HG02588 (cell line): ENCODE measurements at regions not wholly inside any gene's neighbourhood (a gene's known extent, or its start where the extent isn't known, plus 50 kb on each side); places are given as distances from the start of the nearest gene placed in this dataset.
"Not testable (repeated sequence)": the region's sequence is repeated elsewhere in the genome, so short reads cannot be mapped to it uniquely, and the experiment has no call there.

ENCODE experiments used
- ATAC-seq: cut with Tn5 transposase; IDR thresholded peaks from one replicate; pipeline ENCODE4 v1.9.1; 2021; ENCODE audit warnings: mild to moderate bottlenecking, moderate library complexity; ENCODE audit not compliant: unreplicated experiment

DNA sequence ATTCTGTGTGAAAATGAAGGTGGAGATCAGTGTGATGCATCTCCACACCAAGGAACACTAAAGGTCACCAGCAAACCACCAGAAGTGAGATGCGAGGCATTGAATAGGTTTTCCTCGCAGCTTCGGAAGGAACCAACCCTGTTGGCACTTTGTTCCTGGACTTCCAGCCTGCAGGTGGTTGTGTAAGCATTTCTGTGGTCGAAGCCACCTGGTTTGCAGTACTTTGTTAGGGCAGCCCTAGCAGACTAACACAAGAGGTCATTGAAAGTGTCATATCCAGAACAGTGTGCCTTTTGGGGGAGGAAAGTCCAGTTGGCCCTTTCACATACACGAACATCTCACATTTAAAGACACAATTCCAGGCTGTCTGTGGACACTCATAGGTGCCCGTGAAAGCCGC lies 237.2 kb upstream of the PLGLB1 start:
- ATAC-seq: not testable (repeated sequence)

- ATAC-seq: not testable (repeated sequence)
These were observed 240.6 kb upstream of the PLGLB1 start for GRCh38 chr2:87262184-87262702.

GRCh38 chr2:87263868-87264518 lies 242.3 kb upstream of the PLGLB1 start:
- ATAC-seq: not testable (repeated sequence)

DNA sequence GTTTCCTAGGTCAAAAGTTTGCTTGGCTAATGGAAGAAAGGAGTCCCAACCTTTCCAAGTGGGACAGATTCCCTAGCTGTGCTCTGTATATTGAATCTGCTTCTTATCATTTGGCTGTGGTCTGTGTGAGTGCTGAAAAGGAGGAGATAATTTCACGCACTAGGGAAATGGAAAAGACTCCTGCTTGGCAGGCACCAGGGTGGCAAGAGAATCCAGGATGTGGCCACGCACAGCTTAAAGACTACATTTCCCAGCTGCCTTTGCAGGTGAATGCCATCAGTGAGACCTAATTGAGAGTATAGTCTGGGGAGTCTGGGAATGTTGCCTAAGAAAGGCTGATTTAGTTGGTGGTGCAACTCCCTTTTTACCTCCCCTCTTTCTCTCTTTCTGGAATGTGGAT lies 253.5 kb upstream of the PLGLB1 start:
- not testable (repeated sequence) for ATAC-seq

DNA sequence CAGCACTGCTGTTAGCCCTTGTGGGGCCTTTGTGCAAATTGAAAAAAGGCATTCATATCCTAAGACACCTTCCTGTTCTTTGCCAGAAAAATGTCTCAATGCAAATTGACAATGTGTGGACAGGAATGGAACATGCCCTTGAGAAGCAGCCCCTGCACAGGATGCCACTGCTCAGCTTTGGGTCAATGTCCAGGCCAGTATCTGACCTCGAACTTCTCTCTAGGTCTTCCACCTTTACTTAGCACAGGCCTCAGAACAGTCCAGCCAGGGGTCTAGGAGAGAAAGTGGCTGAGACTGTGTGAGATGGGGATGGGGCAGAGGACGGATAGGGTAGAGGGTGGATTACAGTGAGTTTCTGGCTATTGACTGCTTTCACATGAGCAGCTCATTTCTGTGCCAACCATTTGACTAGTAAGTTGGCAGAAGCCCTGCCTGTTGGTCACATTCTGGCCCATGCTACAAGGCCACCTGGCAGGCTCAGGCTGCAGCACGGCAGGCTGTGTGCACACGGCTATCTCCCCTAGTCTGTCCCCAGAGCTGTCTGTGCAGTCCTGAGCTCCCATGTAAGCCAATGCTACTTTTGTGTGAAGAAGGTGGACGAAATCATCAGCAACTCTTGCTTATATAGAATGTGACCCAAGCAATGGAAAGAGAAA lies 254.5 kb upstream of the PLGLB1 start:
- not testable (repeated sequence) for ATAC-seq

DNA sequence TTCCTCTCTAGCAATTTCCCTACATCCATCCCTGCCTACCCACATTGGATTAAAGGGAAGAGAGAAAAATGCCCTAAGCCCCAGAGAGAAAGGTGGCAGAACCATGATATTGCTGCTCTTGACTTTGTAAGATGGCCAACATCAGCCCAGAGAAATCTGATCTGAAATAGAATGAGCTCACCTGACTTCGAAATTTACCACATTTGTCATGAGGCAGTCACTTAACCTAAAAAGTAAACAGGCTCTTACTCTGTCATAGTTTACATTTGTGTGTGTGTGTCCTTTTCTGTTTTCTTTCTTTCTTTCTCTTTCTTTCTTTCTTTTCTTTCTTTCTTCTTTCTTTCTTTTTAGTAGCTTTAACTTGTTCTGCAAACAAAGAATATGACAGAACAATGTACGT lies 255.0 kb upstream of the PLGLB1 start:
- not testable (repeated sequence) for ATAC-seq

DNA sequence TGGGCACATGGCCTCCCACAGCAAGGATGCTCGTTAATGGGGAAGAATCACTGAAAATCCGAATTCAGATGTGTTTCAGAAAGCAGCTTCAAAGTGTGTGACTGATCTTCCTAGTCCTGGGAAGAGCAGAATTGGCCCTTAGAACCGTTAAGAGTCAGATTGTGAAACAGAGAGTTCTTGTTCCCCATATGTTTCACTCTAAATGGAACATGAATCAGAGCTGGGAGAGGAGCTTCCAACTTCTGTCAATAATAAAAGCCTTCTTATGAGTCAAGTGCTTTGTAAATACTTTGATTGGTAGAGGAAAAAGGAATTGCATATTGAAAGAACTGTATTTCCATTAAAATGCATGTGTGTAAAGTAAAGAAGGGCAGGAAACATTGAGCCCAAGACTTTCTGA lies 256.1 kb upstream of the PLGLB1 start:
- ATAC-seq: not testable (repeated sequence)

GRCh38 chr2:87280596-87281355 lies 259.1 kb upstream of the PLGLB1 start:
- not testable (repeated sequence) for ATAC-seq

- ATAC-seq: not testable (repeated sequence)
These were observed 262.3 kb upstream of the PLGLB1 start for GRCh38 chr2:87283735-87284470.

DNA sequence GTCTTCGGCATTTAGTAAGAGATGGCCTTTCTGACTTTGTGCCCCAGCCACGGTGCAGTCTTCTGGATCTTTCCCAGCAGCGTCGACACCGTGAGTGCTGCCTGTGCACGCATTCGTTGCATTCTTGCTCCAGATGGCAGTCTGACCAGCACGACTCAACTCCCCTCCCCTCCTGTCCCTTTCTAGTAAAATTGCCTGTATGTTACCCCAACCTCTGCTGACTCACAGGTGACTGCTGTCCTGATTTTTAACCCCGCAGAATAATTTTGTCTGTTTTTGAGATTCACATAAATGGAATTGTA lies 262.8 kb upstream of the PLGLB1 start:
- not testable (repeated sequence) for ATAC-seq

- not testable (repeated sequence) for ATAC-seq
These were observed 263.5 kb upstream of the PLGLB1 start for GRCh38 chr2:87285139-87285538.

DNA sequence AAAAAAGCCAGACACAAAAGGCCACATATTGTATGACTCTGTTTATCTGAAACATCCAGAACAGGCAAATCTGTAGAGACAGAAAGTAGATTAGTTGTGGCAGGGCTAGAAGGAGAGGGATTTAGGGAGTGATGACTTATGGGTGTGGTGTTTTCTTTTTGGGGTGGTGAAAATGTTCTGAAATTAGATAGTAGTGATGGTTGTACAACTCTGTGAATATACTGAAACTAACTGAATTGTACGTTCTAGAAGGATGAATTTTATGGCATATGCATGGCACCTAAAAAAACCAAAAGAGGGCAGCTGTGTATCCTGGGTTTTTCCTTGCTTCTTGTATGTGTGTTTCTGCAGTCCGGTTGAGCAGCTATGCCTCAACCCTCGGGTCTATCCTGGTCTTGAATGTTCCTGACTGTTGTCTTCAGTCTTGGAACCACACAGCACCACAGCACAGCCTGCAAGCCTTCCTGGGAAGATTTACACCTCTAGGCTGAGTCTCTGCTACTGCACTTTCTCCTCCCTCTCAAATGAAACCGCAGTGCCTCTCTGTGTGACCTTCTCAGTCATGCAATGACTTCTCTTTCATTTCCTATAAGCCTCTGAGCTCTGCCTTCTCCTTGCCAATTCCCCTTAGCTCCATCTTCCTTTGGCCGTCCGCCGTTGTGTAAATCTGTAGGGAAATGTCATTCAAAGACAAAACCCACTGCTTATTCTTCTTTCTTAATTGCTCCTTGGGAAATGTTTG lies 269.1 kb upstream of the PLGLB1 start:
- ATAC-seq: peak; percentile 76

GRCh38 chr2:87291400-87292200 lies 270.0 kb upstream of the PLGLB1 start:
- not testable (repeated sequence) for ATAC-seq

- ATAC-seq: not testable (repeated sequence)
These were observed 272.4 kb upstream of the PLGLB1 start for GRCh38 chr2:87293931-87294594.

GRCh38 chr2:87295135-87295534 lies 273.5 kb upstream of the PLGLB1 start:
- ATAC-seq: not testable (repeated sequence)

GRCh38 chr2:87301349-87301748 lies 279.7 kb upstream of the PLGLB1 start:
- ATAC-seq: not testable (repeated sequence)

- ATAC-seq: not testable (repeated sequence)
These were observed 280.2 kb upstream of the PLGLB1 start for GRCh38 chr2:87301871-87302270.

DNA sequence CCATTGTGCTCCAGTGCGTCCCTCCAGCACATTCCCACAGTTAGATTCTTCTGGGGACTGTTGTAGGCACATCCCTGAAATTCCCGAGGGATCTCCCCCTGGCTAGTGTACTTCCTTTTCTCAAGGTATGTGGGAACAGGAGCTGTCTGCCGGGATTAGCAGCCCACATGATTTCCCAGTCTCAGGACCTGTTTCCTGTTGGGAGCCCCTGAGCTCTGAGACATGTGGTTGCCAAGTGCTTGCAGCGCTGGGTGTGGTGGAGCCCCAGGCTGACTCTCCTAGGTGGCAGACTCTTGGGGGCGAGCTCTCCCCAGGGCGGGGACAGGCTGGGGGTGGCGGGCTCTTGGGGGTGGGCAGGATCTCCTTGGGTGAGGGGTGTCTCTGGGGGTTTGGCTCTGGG lies 287.0 kb upstream of the PLGLB1 start:
- ATAC-seq: not testable (repeated sequence)

GRCh38 chr2:87309785-87310184 lies 288.1 kb upstream of the PLGLB1 start:
- not testable (repeated sequence) for ATAC-seq
